ENCODE measurements at regions not wholly inside any gene's neighbourhood (a gene's known extent, or its start where the extent isn't known, plus 50 kb on each side); places are given as distances from the start of the nearest gene placed in this dataset.

GRCh38 chr12:131209082-131210070, 255.7 kb downstream of the ADGRD1 start:
- no peak for TF ChIP-seq CTCF (IDR thresholded peaks at IDR 0.05; ENCODE audit: low read length)
- no peak for TF ChIP-seq EZH2 (IDR thresholded peaks at IDR 0.05; ENCODE audit: borderline replicate concordance, low read length)

All from OCI-LY1 (cell line).